Endothelial cell of umbilical vein (primary cell): ENCODE measurements at regions not wholly inside any gene's neighbourhood (a gene's known extent, or its start where the extent isn't known, plus 50 kb on each side); places are given as distances from the start of the nearest gene placed in this dataset.
A peak's percentile ranks its signal among the peaks of the same experiment; 100 is the strongest.

Experiments used
- BruUV-seq: library from RNA; stranded (reverse); fragments of 400-500 nt; replicated peaks from 2 replicates; lab custom pipeline; 2021; lab: Mats Ljungman, UMichigan
- CTCF ChIA-PET: fragments of 300-600, 350-600 bp; sonication (Branson Sonifier 250); formaldehyde crosslinking; loops from one replicate; lab custom pipeline; 2021; ENCODE audit warnings: antibody characterized with exemption, inconsistent platforms; lab: Charles Lee
- POLR2A ChIA-PET: fragments of 300-600, 350-600 bp; sonication (Branson Sonifier 250); formaldehyde crosslinking; loops from one replicate; lab custom pipeline; 2021; ENCODE audit warnings: antibody characterized with exemption, inconsistent platforms; lab: Charles Lee
- DNase-seq: peaks from one replicate; pipeline ENCODE4 v3.0.0-alpha.2; 2011; ENCODE audit warnings: low read depth, low spot score
- FAIRE-seq: peaks from 2 replicates; lab custom pipeline; 2011; peaks lifted over from hg19 to GRCh38; lab: Jason Lieb, UNC
- H2AFZ ChIP-seq: 2 replicates; pipeline ENCODE4 v1.6.0; 2012; ENCODE audit warnings: low read depth, low read length, control low read depth, inconsistent platforms
- H3K27ac ChIP-seq: 2 replicates; pipeline ENCODE4 v1.5.1; 2011; ENCODE audit warnings: low read depth, mild to moderate bottlenecking, control low read depth, low read length, moderate library complexity; ENCODE audit not compliant: insufficient read depth
- H3K27me3 ChIP-seq, 2 experiments: 2 replicates each; pipeline versions ENCODE4 v1.6.0 to v1.6.1; 2011; ENCODE audit warnings: low read length in 2 of 2, mixed read lengths in 1 of 2; ENCODE audit not compliant: control insufficient read depth in 2 of 2, insufficient read depth in 2 of 2
- H3K36me3 ChIP-seq, 2 experiments: 2 replicates in 1 of 2; 3 replicates in 1 of 2; pipeline ENCODE4 v1.5.1; 2011; ENCODE audit warnings: low read length in 2 of 2, mild to moderate bottlenecking in 1 of 2, moderate library complexity in 1 of 2; ENCODE audit not compliant: control insufficient read depth in 2 of 2, insufficient read depth in 2 of 2; ENCODE audit errors: extremely low read depth in 1 of 2
- H3K4me1 ChIP-seq: 3 replicates; pipeline ENCODE4 v1.5.1; 2011; ENCODE audit warnings: mild to moderate bottlenecking, low read length; ENCODE audit not compliant: control insufficient read depth, insufficient read depth; ENCODE audit errors: extremely low read depth
- H3K4me2 ChIP-seq: 2 replicates; pipeline ENCODE4 v1.6.1; 2011; ENCODE audit warnings: low read length, control low read depth, mixed read lengths; ENCODE audit not compliant: insufficient read depth
- H3K4me3 ChIP-seq, 3 experiments: fragments of 200-600 bp in 1 of 3; sonication (generic), shearing (Covaris generic) in 1 of 3; replicated peaks in 1 of 3; 2 replicates each; pipeline ENCODE4 v1.5.1; 2011 to 2016; ENCODE audit warnings: control low read depth in 3 of 3, low read length in 3 of 3, mild to moderate bottlenecking in 2 of 3, inconsistent platforms in 1 of 3, low read depth in 1 of 3, moderate library complexity in 1 of 3; ENCODE audit not compliant: insufficient read depth in 1 of 3
- H3K79me2 ChIP-seq: 2 replicates; pipeline ENCODE4 v1.6.0; 2012; ENCODE audit warnings: low read length, inconsistent platforms; ENCODE audit not compliant: control insufficient read depth, insufficient read depth
- H3K9ac ChIP-seq: replicated peaks from 2 replicates; pipeline ENCODE3; 2011; ENCODE audit warnings: low read length, control low read depth; ENCODE audit not compliant: insufficient read depth; ENCODE audit errors: extremely low read depth
- H3K9me1 ChIP-seq: replicated peaks from 3 replicates; pipeline ENCODE4 v1.6.0; 2011; ENCODE audit warnings: mild to moderate bottlenecking, low read length; ENCODE audit not compliant: control insufficient read depth, insufficient read depth; ENCODE audit errors: extremely low read depth
- H3K9me3 ChIP-seq: replicated peaks from 2 replicates; pipeline ENCODE4 v1.5.1; 2012; ENCODE audit warnings: low read length, inconsistent platforms; ENCODE audit not compliant: control insufficient read depth, insufficient read depth
- H4K20me1 ChIP-seq: replicated peaks from 2 replicates; pipeline ENCODE3; 2011; ENCODE audit warnings: mild to moderate bottlenecking, low read length; ENCODE audit not compliant: control insufficient read depth, insufficient read depth; ENCODE audit errors: extremely low read depth
- CTCF ChIP-seq, 2 donors: IDR thresholded peaks; 1 replicate in 1 of 2; 2 replicates in 1 of 2; pipeline ENCODE4 v1.5.1; 2011; ENCODE audit warnings: low read length in 2 of 2, mild to moderate bottlenecking in 2 of 2, moderate library complexity in 2 of 2, control low read depth in 1 of 2, inconsistent platforms in 1 of 2, low read depth in 1 of 2; ENCODE audit not compliant: insufficient read depth in 1 of 2; ENCODE audit errors: extremely low read depth in 1 of 2
- EZH2 ChIP-seq: IDR thresholded peaks from 2 replicates; pipeline ENCODE4 v1.6.1; 2012; ENCODE audit warnings: borderline replicate concordance, low read depth, mild to moderate bottlenecking, moderate library complexity, low read length, inconsistent platforms; ENCODE audit not compliant: severe bottlenecking
- FOS ChIP-seq: IDR thresholded peaks from 2 replicates; pipeline ENCODE4 v1.6.1; 2011; ENCODE audit warnings: mild to moderate bottlenecking, low read length, moderate library complexity, borderline replicate concordance; ENCODE audit not compliant: insufficient read depth
- GATA2 ChIP-seq: IDR thresholded peaks from 2 replicates; pipeline ENCODE4 v1.7.0; 2011; ENCODE audit warnings: low read depth, mild to moderate bottlenecking, moderate library complexity, mixed read lengths, low read length; ENCODE audit not compliant: insufficient read length, insufficient read depth
- JUN ChIP-seq: IDR thresholded peaks from 2 replicates; pipeline ENCODE4 v1.6.1; 2011; ENCODE audit warnings: borderline replicate concordance, low read depth; ENCODE audit not compliant: insufficient read length, insufficient read depth
- MAX ChIP-seq: IDR thresholded peaks from 2 replicates; pipeline ENCODE4 v1.6.1; 2011; ENCODE audit not compliant: insufficient read depth, insufficient read length
- MYC ChIP-seq: IDR thresholded peaks from one replicate; pipeline ENCODE4 v1.6.1; 2011; ENCODE audit warnings: mild to moderate bottlenecking, low read depth, low read length
- POLR2A ChIP-seq: IDR thresholded peaks from 2 replicates; pipeline ENCODE4 v1.6.1; 2012; ENCODE audit warnings: low read depth, mild to moderate bottlenecking, control low read depth, low read length
- POLR2AphosphoS5 ChIP-seq: IDR thresholded peaks from 2 replicates; pipeline ENCODE4 v1.6.1; 2012; ENCODE audit warnings: low read depth, mild to moderate bottlenecking, control low read depth, low read length, moderate library complexity; ENCODE audit not compliant: insufficient read depth
- dilution Hi-C: fragments of 300-500 bp; cut with MboI; formaldehyde crosslinking; loops from one replicate; pipeline ENCODE4 v1.15.0; 2019; ENCODE audit warnings: low sequenced_read_pairs; ENCODE audit not compliant: extremely low pct_ligation_motif_present
- intact Hi-C: fragments of 100-400 bp; cut with micrococcal nuclease; formaldehyde crosslinking; loops from one replicate; pipeline ENCODE4 v1.10.0; 2022

- ChIA-PET CTCF (no interaction called here), POLR2A (no interaction called here)
- no peaks in the 10 kb centered on the region for H3K9me1 ChIP-seq
- FAIRE-seq (no peak), DNase-seq (no peak)
- TF ChIP-seq EZH2 (no peak), MYC (no peak), JUN (no peak), FOS (no peak), CTCF (IDR thresholded peaks at IDR 0.05; ENCODE audit: extremely low read depth in 1 of 2, insufficient read depth in 1 of 2, low read depth in 1 of 2, low read length in 2 of 2) (no peak), MAX (no peak)
- no peaks in the 10 kb centered on the region for H3K4me1 ChIP-seq
- dilution Hi-C loops = no loop called here
- no peak overlapping the region for H3K4me2 ChIP-seq
- intact Hi-C loops = no loop called here
- H4K20me1 ChIP-seq = no peaks in the 10 kb centered on the region
- H3K9ac ChIP-seq = no peak overlapping the region
- no peaks in the 10 kb centered on the region for H3K9me3 ChIP-seq
- no peak overlapping the region for H3K4me3 ChIP-seq
- no peaks in the 10 kb centered on the region for H3K27me3 ChIP-seq
- no TSS peak for BruUV-seq
- no peak overlapping the region for H3K27ac ChIP-seq
- H2AFZ ChIP-seq = no peak overlapping the region
- no peaks in the 10 kb centered on the region for H3K79me2 ChIP-seq
- no peaks in the 10 kb centered on the region for H3K36me3 ChIP-seq
These were observed 780.2 kb downstream of the FAM133A start for GRCh38 chrX:94454159-94454558.

GRCh38 chrX:94454606-94455005 lies 780.6 kb downstream of the FAM133A start:
- H3K4me3 ChIP-seq = no peak overlapping the region
- ChIA-PET CTCF (no interaction called here), POLR2A (no interaction called here)
- DNase-seq (no peak), FAIRE-seq (peak; percentile 50)
- no peak overlapping the region for H3K9ac ChIP-seq
- no peak overlapping the region for H3K4me2 ChIP-seq
- no peaks in the 10 kb centered on the region for H3K27me3 ChIP-seq
- H3K9me3 ChIP-seq = no peaks in the 10 kb centered on the region
- H3K79me2 ChIP-seq = no peaks in the 10 kb centered on the region
- intact Hi-C loops (no loop called here), dilution Hi-C loops (no loop called here)
- no peaks in the 10 kb centered on the region for H3K36me3 ChIP-seq
- no peaks in the 10 kb centered on the region for H3K4me1 ChIP-seq
- H3K27ac ChIP-seq = no peak overlapping the region
- no TSS peak for BruUV-seq
- no peaks in the 10 kb centered on the region for H3K9me1 ChIP-seq
- no peak overlapping the region for H2AFZ ChIP-seq
- H4K20me1 ChIP-seq = no peaks in the 10 kb centered on the region
- no peak for TF ChIP-seq EZH2
- no peak for TF ChIP-seq CTCF (IDR thresholded peaks at IDR 0.05; ENCODE audit: extremely low read depth in 1 of 2, insufficient read depth in 1 of 2, low read depth in 1 of 2, low read length in 2 of 2)
- TF ChIP-seq POLR2A = no peak
- no peak for TF ChIP-seq GATA2
- TF ChIP-seq MAX = no peak
- no peak for TF ChIP-seq POLR2AphosphoS5
- TF ChIP-seq MYC = no peak
- no peak for TF ChIP-seq FOS
- no peak for TF ChIP-seq JUN
